ENCODE measurements at regions not wholly inside any gene's neighbourhood (a gene's known extent, or its start where the extent isn't known, plus 50 kb on each side); places are given as distances from the start of the nearest gene placed in this dataset.

DNA sequence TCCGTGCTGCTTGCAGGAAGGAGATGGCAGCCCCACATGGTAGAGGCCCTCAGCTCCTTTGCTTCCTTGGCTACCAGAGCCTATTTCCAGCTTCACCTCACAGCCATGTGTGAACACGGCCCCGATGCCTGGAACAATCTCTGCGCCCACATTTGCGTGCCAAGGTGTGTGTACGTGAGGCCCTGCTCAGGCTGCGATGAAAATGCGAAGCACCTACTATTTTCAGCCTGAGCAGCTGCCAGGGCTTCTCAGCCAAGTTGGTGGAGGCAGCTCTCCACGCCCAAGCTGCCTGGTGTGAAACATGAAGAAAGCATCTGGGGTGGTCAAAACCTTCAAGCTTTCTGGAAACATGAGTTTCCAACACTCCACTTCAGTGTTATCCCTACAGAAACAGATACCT lies 177.8 kb upstream of the EGLN3 start:
- Histone ChIP-seq H3K9me3 (replicated peaks) (no peaks in the 10 kb centered on the region), H3K27ac (replicated peaks) (peak overlapping the region; percentile 90), H3K36me3 (no peaks in the 10 kb centered on the region), H3K27me3 (ENCODE audit: low read depth) (no peaks in the 10 kb centered on the region), H3K4me1 (peaks cover 39% of the 10 kb centered on the region), H3K4me3 (no peak overlapping the region)
- DNase-seq: peak; percentile 70
- TF ChIP-seq, protein P1, sequence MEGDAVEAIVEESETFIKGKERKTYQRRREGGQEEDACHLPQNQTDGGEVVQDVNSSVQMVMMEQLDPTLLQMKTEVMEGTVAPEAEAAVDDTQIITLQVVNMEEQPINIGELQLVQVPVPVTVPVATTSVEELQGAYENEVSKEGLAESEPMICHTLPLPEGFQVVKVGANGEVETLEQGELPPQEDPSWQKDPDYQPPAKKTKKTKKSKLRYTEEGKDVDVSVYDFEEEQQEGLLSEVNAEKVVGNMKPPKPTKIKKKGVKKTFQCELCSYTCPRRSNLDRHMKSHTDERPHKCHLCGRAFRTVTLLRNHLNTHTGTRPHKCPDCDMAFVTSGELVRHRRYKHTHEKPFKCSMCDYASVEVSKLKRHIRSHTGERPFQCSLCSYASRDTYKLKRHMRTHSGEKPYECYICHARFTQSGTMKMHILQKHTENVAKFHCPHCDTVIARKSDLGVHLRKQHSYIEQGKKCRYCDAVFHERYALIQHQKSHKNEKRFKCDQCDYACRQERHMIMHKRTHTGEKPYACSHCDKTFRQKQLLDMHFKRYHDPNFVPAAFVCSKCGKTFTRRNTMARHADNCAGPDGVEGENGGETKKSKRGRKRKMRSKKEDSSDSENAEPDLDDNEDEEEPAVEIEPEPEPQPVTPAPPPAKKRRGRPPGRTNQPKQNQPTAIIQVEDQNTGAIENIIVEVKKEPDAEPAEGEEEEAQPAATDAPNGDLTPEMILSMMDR (IDR thresholded peaks at IDR 0.05; ENCODE audit: borderline replicate concordance): no peak
- intact Hi-C loops (cut with micrococcal nuclease): no loop called here

DNA sequence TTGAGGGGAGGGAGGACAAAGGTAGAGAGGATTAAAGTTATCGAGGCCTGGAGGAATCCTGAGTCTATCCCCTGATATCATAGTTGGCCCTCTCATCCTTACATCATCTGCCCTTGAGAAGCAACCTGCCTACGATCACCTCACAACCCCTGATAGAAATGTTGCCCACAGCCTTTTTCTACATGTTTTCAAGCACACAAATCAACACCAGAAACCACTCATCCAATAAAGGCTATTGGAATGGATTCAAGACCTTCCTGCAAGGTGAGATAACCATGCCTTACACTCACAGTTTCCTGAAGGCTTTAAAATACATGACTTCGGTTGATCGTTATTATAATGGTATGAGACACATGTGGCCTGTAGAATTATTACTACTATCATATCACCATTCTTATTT lies 175.7 kb upstream of the EGLN3 start:
- H3K4me1 ChIP-seq: peaks cover 34% of the 10 kb centered on the region

DNA sequence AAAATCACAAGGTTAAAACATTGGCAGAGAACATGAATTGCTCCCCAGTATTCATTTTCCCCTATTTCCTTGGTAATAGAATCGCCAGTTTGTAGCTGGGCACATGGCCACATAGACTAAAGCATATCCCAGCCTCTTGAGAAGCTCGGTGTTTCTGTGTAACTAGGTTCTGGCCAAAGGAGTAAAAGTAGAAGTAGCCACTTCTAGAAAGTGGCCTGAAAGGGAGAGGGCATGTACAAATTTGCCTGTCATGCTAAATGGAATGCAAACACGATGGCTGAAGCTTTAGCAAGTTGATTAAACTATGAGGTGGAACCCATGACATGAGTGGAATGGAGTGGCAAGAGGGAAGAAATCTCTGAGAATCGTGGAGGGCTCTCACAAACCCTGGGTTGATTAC lies 173.7 kb upstream of the EGLN3 start:
- TF ChIP-seq, protein P1 (IDR thresholded peaks at IDR 0.05; ENCODE audit: borderline replicate concordance): no peak
- intact Hi-C loops (cut with micrococcal nuclease): no loop called here
- H3K4me1 ChIP-seq: peaks cover 28% of the 10 kb centered on the region
- no peaks in the 10 kb centered on the region for H3K36me3 ChIP-seq
- no peak overlapping the region for H3K4me3 ChIP-seq
- H3K27me3 ChIP-seq (ENCODE audit: low read depth): no peaks in the 10 kb centered on the region
- H3K27ac ChIP-seq (replicated peaks): no peak overlapping the region
- H3K9me3 ChIP-seq (replicated peaks): no peaks in the 10 kb centered on the region
- no peak for DNase-seq

More for the DNA sequence above, 175.7 kb upstream of the EGLN3 start:
- no peak overlapping the region for H3K27ac ChIP-seq (replicated peaks)
- DNase-seq: no peak
- H3K27me3 ChIP-seq (ENCODE audit: low read depth): no peaks in the 10 kb centered on the region
- no peaks in the 10 kb centered on the region for H3K9me3 ChIP-seq (replicated peaks)
- intact Hi-C loops (cut with micrococcal nuclease): no loop called here
- TF ChIP-seq, protein P1 (IDR thresholded peaks at IDR 0.05; ENCODE audit: borderline replicate concordance): no peak
- no peak overlapping the region for H3K4me3 ChIP-seq
- H3K36me3 ChIP-seq: no peaks in the 10 kb centered on the region

DNA sequence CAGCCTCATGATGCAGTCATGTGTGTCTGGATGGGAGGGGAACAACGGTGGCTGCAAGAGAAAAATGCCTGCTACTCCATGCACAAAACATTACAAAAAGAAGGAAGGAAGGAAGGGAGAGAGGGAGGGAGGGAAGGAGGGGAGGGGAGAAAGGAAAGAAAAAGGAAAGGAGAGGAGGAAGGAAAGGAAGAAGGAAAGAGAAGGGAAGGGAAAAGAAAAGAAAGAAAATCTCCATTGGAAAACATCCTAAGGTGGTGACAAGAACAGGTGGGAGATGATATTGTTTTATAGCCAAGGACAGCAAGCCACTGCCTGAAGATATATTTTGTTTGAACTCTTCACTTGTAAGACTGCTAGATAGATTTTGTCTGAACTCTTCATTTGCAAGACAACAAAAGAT lies 171.8 kb upstream of the EGLN3 start:
- no peaks in the 10 kb centered on the region for H3K36me3 ChIP-seq
- H3K27ac ChIP-seq (replicated peaks): no peak overlapping the region
- H3K27me3 ChIP-seq (ENCODE audit: low read depth): no peaks in the 10 kb centered on the region
- DNase-seq: no peak
- H3K4me1 ChIP-seq: peaks cover 11% of the 10 kb centered on the region
- no peaks in the 10 kb centered on the region for H3K9me3 ChIP-seq (replicated peaks)
- TF ChIP-seq, protein P1 (IDR thresholded peaks at IDR 0.05; ENCODE audit: borderline replicate concordance): no peak
- intact Hi-C loops (cut with micrococcal nuclease): no loop called here
- H3K4me3 ChIP-seq: no peak overlapping the region

DNA sequence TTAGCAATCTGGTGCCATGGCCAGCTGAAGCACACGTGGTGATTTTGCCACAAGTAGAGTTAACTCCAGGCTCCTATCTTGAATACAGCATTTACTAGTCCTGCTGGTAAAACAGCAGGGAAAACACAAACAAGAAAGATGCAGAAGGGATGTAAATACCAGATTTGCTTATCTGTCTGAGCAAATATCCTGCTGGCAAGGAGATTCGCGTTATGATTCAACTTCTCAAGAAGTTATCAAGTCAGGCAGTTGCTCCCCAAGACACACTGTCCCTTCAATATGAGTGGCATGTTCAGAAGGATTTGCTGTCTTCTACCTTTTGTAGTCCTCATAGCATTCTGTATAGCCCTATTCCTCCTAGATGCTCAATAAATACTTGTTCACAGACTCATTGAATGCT lies 171.2 kb upstream of the EGLN3 start:
- no peak for DNase-seq
- no peaks in the 10 kb centered on the region for H3K36me3 ChIP-seq
- no peak overlapping the region for H3K4me3 ChIP-seq

More for the DNA sequence above, 171.2 kb upstream of the EGLN3 start:
- no peak overlapping the region for H3K27ac ChIP-seq (replicated peaks)
- no peaks in the 10 kb centered on the region for H3K9me3 ChIP-seq (replicated peaks)
- intact Hi-C loops (cut with micrococcal nuclease): no loop called here
- H3K4me1 ChIP-seq: peaks cover 11% of the 10 kb centered on the region
- TF ChIP-seq, protein P1 (IDR thresholded peaks at IDR 0.05; ENCODE audit: borderline replicate concordance): no peak
- no peaks in the 10 kb centered on the region for H3K27me3 ChIP-seq (ENCODE audit: low read depth)

Data from left ventricle myocardium inferior (tissue), 1 donor.